Skeletal muscle satellite cell (primary cell): ENCODE measurements at regions not wholly inside any gene's neighbourhood (a gene's known extent, or its start where the extent isn't known, plus 50 kb on each side); places are given as distances from the start of the nearest gene placed in this dataset.

Source experiments
- H3K27me3 ChIP-seq: 2 replicates; pipeline ENCODE4 v1.7.0; 2013; ENCODE audit warnings: low read length; ENCODE audit not compliant: control insufficient read depth, insufficient read depth
- H3K36me3 ChIP-seq: 2 replicates; pipeline ENCODE4 v1.7.0; 2013; ENCODE audit warnings: mild to moderate bottlenecking, control low read depth, low read length; ENCODE audit not compliant: insufficient read depth
- H3K4me1 ChIP-seq: 2 replicates; pipeline ENCODE4 v1.7.0; 2013; ENCODE audit warnings: low read length; ENCODE audit not compliant: control insufficient read depth, insufficient read depth
- H3K4me2 ChIP-seq: 2 replicates; pipeline ENCODE4 v1.7.0; 2013; ENCODE audit warnings: mild to moderate bottlenecking, low read length
- H3K4me3 ChIP-seq: 2 replicates; pipeline ENCODE4 v1.7.0; 2013; ENCODE audit warnings: low read length
- H3K9ac ChIP-seq: 2 replicates; pipeline ENCODE4 v1.7.0; 2013; ENCODE audit warnings: mild to moderate bottlenecking, low read depth, low read length, moderate library complexity
- H3K9me3 ChIP-seq: replicated peaks from 2 replicates; pipeline ENCODE4 v1.7.0; 2013; ENCODE audit warnings: mild to moderate bottlenecking, control low read depth, low read length

GRCh38 chr3:83454353-83454752 lies 1504.4 kb upstream of the CADM2 start:
- no peaks in the 10 kb centered on the region for H3K36me3 ChIP-seq
- no peak overlapping the region for H3K4me2 ChIP-seq
- H3K9me3 ChIP-seq: no peaks in the 10 kb centered on the region
- no peaks in the 10 kb centered on the region for H3K4me1 ChIP-seq
- no peaks in the 10 kb centered on the region for H3K27me3 ChIP-seq
- no peak overlapping the region for H3K9ac ChIP-seq
- no peak overlapping the region for H3K4me3 ChIP-seq

DNA sequence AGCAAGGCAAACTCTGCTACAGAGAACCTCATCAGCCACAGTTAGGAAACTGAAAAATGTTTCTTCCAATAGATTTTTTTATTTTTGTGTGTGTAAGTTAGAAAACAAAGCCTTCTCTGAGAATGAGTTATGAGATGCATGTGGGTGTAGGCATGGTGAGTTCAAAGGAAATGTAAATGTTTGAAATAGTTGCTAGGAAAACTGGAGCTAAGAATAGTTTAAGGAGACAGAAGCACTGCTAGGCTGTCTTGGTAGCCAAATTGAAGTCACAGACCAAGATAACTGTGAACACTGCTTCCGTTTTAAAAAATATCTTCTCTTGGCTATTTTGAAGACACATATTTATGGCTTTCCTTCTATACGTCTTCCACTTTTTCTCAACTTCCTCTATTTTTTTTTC lies 1501.2 kb upstream of the CADM2 start:
- no peak overlapping the region for H3K4me2 ChIP-seq
- H3K9ac ChIP-seq: no peak overlapping the region
- H3K4me1 ChIP-seq: no peaks in the 10 kb centered on the region
- H3K4me3 ChIP-seq: no peak overlapping the region
- H3K36me3 ChIP-seq: no peaks in the 10 kb centered on the region
- H3K27me3 ChIP-seq: no peaks in the 10 kb centered on the region
- H3K9me3 ChIP-seq: no peaks in the 10 kb centered on the region

DNA sequence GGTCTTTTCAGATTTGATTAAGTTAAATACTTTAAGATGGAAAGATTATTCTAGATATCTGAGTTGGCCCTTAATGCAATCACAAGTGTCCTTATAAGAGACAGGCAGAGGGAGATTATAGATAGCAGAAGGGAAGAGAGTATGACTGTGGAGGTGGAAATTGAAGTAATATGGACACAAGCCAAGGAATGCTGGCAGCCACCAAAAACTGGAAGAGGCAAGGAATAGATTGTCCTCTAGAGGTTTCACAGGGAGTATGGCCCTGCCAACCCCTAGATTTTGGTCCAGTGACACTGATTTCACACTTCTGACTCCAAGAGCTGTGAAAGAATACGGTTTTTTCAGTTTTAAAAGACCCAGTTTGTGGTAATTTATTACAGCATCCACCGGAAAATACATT lies 1498.7 kb upstream of the CADM2 start:
- H3K9ac ChIP-seq: no peak overlapping the region
- no peaks in the 10 kb centered on the region for H3K9me3 ChIP-seq
- H3K4me3 ChIP-seq: no peak overlapping the region
- no peaks in the 10 kb centered on the region for H3K4me1 ChIP-seq
- no peak overlapping the region for H3K4me2 ChIP-seq
- no peaks in the 10 kb centered on the region for H3K27me3 ChIP-seq
- H3K36me3 ChIP-seq: no peaks in the 10 kb centered on the region

DNA sequence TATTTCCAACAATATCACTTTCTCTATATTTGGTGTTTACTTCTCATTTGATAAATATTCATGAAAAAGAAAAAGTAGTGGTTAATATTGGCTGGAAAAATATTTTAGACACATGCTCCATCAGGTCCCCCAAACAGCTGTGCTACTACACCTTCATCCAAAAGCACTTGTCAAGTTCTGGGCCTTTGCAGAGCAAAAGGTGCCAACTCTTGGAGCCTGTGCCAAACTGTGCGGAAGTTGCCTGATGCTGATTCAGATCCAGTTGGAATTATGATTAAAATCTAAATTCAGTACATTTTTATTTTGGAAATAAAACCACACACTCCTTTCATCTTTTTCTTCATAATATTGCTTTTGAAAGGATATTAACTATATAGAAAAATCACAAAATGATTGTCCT lies 1497.4 kb upstream of the CADM2 start:
- Histone ChIP-seq H3K4me2 (no peak overlapping the region), H3K4me1 (no peaks in the 10 kb centered on the region), H3K4me3 (no peak overlapping the region), H3K36me3 (no peaks in the 10 kb centered on the region), H3K9ac (no peak overlapping the region), H3K27me3 (no peaks in the 10 kb centered on the region), H3K9me3 (no peaks in the 10 kb centered on the region)

DNA sequence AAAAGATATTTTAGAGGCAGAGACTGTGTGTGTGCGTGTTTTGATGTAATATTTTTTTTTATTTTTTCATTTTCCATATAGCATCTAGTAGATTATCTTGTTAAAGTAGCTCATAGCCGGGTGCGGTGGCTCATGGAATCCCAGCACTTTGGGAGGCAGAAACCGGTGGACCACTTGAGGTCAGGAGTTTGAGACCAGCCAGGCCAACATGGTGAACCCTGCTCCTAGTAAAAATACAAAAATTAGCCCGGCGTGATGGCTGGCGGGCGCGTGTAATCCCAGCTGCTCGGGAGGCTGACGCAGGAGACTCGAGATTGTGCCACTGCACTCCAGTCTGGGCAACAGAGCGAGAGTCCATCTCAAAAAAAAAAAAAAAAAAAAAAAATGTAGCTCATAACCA lies 1481.2 kb upstream of the CADM2 start:
- no peak overlapping the region for H3K9ac ChIP-seq
- H3K9me3 ChIP-seq: no peaks in the 10 kb centered on the region
- H3K27me3 ChIP-seq: no peaks in the 10 kb centered on the region
- no peak overlapping the region for H3K4me2 ChIP-seq
- no peaks in the 10 kb centered on the region for H3K36me3 ChIP-seq
- no peaks in the 10 kb centered on the region for H3K4me1 ChIP-seq
- no peak overlapping the region for H3K4me3 ChIP-seq

DNA sequence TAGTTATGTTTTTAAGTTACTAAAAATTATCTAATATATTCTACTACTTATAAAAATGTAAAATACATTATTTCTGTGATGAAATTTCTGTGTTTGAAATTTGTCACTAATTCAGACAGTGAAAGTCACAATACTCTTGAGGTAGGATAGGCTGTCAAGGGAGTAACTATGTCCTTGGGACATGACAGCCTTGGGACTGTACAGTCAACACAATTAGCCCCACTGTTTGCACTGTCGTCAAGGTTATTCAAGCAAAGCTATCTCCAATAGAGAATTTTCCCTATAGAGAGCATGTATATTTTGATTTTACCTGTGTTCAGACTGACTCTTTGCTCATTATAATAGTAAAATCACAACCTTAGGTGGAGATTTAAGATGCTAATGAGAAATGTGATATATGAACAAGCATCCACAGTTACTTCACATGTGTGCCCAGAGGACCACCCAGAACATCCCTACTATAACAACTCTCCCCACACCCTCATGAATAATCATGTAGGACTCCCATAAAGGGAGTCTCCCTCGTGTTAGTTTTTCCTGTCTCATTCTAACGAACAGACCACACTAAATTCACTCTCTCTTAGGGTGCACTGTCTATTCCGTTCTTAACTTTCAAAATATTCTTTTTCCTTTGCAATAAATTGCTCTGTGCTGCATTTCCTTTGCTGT lies 1476.3 kb upstream of the CADM2 start:
- H3K27me3 ChIP-seq: no peaks in the 10 kb centered on the region
- no peaks in the 10 kb centered on the region for H3K9me3 ChIP-seq
- H3K36me3 ChIP-seq: no peaks in the 10 kb centered on the region
- no peak overlapping the region for H3K4me3 ChIP-seq
- H3K9ac ChIP-seq: no peak overlapping the region
- H3K4me2 ChIP-seq: no peak overlapping the region
- H3K4me1 ChIP-seq: no peaks in the 10 kb centered on the region

DNA sequence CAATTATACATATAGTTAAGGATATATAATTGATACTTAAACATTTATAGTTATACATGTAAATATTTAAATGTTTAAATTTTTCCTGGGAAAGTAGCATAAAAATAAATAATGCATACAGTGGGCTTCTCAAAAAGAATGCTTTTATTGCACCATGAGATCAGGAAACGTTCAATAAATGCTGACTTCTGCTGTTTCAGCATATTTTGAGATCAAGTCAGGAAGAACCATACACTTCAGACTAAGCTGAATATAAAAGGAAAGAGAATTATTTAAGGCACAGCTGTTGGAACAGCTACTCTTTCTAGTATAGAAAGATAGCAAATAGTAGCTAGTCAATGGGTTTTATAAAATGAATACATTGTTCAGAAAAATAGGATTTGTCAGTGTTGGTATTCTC lies 1462.3 kb upstream of the CADM2 start:
- no peak overlapping the region for H3K9ac ChIP-seq
- H3K4me3 ChIP-seq: no peak overlapping the region
- no peaks in the 10 kb centered on the region for H3K27me3 ChIP-seq
- H3K9me3 ChIP-seq: no peaks in the 10 kb centered on the region
- no peak overlapping the region for H3K4me2 ChIP-seq
- peaks cover 14% of the 10 kb centered on the region for H3K4me1 ChIP-seq
- H3K36me3 ChIP-seq: no peaks in the 10 kb centered on the region

- Histone ChIP-seq H3K9ac (no peak overlapping the region), H3K9me3 (no peaks in the 10 kb centered on the region), H3K36me3 (no peaks in the 10 kb centered on the region), H3K4me1 (peaks cover 14% of the 10 kb centered on the region), H3K4me3 (no peak overlapping the region), H3K4me2 (peak overlapping the region; percentile 22), H3K27me3 (no peaks in the 10 kb centered on the region)
Observed at GRCh38 chr3:83498361-83499016, 1460.3 kb upstream of the CADM2 start.

DNA sequence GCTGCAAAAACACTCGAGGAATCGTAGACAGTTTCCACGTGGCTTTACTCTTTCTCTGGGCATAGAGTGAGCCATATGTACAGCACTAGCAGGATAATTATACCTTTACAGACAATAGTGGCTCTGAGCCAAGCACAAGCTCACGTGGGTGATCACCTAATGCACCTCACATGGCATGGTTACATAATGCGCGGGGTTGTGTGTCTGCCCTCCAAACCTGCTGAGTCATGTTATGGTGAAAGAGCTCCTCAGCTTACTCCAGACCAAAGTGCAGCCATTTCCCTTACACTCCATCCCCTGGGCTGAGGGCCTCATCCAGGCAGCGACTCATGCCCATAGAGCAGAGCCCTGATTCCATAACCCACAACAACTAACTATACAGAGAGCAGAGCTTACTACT lies 1458.4 kb upstream of the CADM2 start:
- no peak overlapping the region for H3K9ac ChIP-seq
- no peaks in the 10 kb centered on the region for H3K9me3 ChIP-seq
- H3K36me3 ChIP-seq: no peaks in the 10 kb centered on the region
- no peaks in the 10 kb centered on the region for H3K27me3 ChIP-seq
- H3K4me1 ChIP-seq: peaks cover 10% of the 10 kb centered on the region
- no peak overlapping the region for H3K4me2 ChIP-seq
- H3K4me3 ChIP-seq: no peak overlapping the region

DNA sequence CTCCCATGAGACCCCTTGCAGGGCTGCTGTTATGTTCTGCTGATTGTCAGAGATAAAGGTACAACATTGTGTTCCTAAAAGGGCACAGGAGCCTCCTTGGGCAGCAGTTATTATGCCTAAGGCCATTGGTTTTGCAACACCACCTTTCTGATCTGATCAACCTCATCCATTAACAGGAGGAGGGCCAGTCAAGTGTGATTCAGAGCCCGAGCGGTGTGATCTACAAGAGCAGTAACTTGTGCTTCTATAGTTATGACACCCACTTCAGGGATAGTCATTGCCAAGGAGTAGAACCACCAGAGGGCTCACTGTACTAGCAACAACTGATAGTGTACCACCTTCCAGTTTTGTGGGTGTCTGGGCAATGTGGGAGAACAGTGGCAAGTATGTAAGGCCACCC lies 1457.9 kb upstream of the CADM2 start:
- Histone ChIP-seq H3K9ac (no peak overlapping the region), H3K36me3 (no peaks in the 10 kb centered on the region), H3K9me3 (no peaks in the 10 kb centered on the region), H3K27me3 (no peaks in the 10 kb centered on the region), H3K4me3 (no peak overlapping the region), H3K4me1 (peaks cover 10% of the 10 kb centered on the region), H3K4me2 (no peak overlapping the region)

DNA sequence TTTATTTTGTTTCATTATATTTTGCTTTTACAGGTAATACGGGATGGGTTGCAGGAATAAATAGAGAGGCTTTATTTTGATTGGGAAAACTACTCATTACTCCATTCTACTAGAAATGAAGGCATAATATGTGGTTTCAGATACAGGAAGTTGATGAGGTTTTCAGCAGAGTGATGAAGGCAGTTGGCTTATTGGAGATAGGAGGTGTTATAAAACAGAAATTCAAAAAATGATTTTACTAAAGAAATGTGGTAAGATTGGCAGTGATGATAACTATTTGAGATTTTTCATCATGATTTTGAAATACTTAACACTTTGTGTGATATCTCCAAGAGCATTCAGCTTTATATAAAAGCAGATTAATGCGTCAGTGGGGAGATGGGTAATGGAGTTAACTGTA lies 1445.7 kb upstream of the CADM2 start:
- Histone ChIP-seq H3K36me3 (no peaks in the 10 kb centered on the region), H3K4me3 (no peak overlapping the region), H3K4me2 (no peak overlapping the region), H3K9me3 (no peaks in the 10 kb centered on the region), H3K4me1 (no peaks in the 10 kb centered on the region), H3K27me3 (no peaks in the 10 kb centered on the region), H3K9ac (no peak overlapping the region)

DNA sequence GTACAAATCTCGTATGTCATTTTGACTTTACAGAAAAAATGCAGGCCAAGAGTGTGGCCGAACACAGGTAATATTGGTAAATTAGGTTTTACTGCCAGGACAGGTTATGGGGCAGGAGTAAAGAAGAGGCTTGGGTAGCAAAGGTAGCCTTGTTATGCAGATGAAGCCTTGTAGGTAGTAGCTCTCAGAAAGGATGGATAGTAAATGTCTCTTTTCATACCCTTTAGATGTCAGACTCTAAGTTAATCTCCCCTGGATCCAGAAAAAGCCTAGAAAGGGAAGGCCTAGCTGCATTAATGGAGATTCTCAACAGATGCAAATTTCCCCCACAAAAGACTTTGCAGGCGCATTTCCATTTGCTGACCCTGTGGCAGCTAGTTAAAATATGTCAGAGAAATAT lies 1445.1 kb upstream of the CADM2 start:
- Histone ChIP-seq H3K4me3 (no peak overlapping the region), H3K4me1 (no peaks in the 10 kb centered on the region), H3K27me3 (no peaks in the 10 kb centered on the region), H3K9ac (no peak overlapping the region), H3K4me2 (no peak overlapping the region), H3K9me3 (no peaks in the 10 kb centered on the region), H3K36me3 (no peaks in the 10 kb centered on the region)
